ENCODE measurements at regions not wholly inside any gene's neighbourhood (a gene's known extent, or its start where the extent isn't known, plus 50 kb on each side); places are given as distances from the start of the nearest gene placed in this dataset.
"Not testable (repeated sequence)": the region's sequence is repeated elsewhere in the genome, so short reads cannot be mapped to it uniquely, and the experiment has no call there.

DNA sequence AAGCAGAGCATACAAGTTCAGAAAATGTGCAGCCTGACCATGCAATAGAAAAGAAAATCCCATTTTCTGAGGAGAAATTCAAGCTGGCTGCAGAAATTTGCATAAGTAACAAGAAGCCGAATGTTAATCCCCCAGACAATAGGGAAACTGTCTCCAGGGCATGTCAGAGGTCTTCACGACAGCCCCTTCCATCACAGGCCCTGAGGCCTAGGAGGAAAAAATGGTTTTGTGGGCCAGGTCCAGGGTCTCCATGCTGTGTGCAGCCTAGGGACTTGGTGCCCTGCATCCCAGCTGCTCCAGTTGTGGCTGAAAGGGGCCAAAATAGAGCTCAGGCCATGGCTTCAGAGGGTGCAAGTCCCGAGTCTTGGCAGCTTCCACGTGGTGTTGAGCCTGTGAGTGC lies 225.8 kb upstream of the MSX2 start:
- DNase-seq = not testable (repeated sequence)

DNA sequence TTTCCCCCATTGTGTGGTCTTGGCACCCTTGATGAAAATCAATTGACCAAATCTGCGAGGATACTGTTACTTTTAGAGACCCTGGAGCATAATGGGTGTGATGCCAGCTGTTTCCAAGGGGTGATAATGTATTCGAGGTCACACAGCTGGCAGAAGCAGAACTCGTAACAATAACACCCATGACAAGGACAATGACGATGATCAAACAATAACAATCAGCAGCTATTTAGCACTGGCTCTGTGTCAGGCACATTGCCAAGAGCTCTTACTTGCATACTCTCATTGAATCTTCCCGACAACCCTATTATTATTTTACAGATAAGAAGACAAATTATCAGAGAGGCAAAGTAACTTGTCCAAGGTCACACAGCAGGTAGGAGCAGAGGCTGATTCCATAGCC lies 223.7 kb upstream of the MSX2 start:
- no peak for DNase-seq

DNA sequence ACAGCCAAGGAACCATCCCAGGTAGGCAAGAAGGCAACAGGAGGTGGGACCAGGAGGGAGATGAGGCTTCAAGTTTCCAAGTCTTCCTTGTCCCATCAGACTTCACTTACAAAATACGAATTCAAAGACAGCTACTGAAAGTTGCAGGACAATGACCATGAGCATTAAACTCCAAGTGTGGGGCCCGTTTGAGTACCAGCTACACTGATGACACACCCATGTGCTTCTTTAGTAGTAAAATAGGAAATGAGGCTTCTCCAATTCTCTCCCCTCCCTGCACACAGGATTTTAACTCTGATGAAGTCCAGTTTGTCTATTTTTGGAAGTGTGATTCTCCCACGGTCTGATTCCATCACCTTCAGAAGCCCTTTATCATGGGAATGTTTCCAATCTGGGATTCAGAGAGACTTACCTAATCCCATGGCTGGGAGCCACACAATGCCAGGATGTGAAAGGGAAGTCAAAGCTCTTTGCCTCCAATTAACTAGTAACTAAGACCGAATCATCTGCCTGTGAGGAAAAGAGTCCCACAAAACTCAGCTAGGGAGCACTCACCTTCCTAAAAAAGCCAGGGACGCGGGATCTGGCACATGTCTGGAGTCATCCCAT lies 222.8 kb upstream of the MSX2 start:
- DNase-seq = no peak

DNA sequence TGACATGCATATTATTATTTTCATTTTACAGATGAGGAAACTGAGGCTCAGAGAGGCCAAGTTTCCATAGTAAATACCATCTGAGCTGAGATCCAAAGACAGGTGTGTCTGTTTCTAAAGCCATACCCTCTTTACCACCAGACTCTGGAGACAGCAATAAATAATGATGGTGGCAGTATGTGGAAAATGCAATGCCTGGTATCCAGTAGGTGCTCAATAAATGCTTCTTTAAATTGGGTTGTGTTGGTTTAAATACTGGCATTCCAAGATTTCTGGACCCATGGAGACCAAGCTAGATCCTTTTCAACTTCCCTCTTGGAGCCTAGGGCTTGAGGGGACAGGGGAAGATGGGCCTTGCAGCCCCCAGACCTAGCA lies 221.3 kb upstream of the MSX2 start:
- DNase-seq = no peak

DNA sequence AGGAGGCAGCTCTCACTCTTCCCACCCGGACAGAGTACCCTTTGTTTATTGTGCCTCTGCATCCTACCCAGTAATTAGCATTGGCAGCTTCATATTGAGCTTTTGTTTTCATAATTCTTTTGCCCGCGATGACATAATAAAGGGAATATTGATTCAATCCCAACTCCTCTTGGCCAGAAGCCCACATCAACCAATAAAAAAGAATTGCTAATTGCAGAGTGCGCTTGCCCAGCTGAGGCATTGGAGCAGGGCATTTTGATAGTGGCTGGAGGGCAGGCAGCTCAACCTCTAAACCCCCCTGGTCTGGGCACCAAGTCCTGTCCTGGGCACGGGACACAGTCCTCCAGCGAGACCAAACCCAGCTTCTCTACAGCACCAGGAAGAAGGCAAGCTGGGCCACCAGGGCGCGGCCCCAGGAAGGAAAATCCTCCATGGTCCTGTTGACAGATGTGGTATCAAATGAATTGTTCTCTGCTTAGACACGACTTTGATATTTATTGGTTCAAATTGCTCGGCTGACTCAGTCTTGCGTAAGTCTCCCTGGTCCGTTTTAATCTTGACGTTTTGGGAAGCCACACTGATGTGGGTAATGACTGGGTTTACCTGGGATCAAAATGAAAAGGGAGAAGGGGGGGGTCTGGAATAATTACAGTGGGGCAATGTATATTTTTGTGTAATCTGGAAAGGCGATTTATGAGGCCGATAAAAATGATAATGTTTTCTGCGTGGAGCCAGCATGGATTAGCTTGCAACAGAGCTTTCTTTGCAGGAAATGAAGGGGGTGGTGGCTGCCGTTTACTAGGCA lies 220.7 kb upstream of the MSX2 start:
- DNase-seq = no peak

DNA sequence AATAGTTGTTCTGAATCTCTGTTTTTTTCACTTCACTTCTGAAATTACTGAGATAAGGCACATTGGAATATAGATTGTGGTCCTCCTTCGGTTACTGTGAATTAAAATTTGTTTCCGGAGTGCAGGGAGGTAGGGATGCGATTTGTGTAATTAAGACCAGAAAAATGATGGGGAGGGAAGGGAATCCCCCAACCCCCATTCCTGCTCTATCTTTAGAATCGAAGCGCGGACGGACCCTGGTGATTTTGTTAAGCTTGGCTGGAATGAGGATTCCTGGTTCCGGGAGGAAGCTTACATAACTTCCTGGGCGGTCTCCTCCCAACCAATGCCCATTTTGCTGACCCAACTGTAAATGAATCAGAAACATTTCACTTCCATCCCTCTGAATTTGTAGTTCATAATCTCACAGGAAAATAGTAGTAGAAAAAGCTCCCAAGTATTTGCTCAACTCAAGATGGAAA lies 220.1 kb upstream of the MSX2 start:
- no peak for DNase-seq

DNA sequence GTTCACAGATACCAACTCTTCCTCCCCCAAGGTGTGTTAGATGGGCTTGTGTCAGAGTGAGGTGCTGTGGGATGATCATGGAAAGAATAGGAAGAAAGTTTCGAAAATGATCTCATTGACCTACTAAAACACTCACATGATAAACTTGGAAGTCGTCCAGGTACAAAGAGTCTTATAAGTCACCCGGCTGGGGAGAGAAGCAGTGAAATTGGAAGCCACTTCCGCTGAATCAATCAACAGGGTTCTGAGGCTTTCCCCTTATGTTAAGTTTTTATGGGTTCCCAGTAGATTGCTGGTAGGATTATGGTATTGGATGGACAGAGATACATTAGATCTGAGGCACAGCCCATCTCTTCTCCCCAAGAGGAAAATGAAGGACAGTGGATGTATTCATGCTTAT lies 218.8 kb upstream of the MSX2 start:
- DNase-seq = no peak

DNA sequence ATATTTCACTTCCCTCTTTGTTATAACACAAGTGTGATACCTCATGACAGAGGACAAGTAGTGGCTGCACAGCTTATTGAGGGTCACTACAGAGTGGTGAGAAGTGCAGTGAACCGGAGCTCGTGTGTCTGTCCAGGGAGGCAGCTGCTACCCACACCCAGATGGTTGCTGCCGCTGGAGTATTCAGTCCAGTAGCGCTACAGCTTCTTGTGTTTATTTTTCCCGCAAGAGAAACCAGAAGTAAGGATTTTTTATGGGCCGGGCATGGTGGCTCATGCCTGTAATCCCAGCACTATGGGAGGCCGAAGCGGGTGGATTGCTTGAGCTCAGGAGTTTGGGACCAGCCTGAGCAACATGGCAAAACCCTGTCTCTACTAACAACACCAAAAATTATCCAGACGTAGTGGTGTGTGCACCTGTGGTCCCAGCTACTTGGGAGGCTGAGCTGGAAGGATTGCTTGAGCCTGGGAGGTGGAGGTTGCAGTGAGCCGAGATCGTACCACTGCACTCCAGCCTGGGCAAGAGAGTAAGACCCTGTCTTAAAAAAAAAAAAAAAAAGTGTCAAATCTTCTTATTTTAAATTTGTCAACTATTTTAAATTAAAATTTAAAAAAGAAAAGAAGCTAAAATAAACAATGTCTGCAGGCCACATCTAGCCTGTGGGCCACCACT lies 213.5 kb upstream of the MSX2 start:
- not testable (repeated sequence) for DNase-seq

DNA sequence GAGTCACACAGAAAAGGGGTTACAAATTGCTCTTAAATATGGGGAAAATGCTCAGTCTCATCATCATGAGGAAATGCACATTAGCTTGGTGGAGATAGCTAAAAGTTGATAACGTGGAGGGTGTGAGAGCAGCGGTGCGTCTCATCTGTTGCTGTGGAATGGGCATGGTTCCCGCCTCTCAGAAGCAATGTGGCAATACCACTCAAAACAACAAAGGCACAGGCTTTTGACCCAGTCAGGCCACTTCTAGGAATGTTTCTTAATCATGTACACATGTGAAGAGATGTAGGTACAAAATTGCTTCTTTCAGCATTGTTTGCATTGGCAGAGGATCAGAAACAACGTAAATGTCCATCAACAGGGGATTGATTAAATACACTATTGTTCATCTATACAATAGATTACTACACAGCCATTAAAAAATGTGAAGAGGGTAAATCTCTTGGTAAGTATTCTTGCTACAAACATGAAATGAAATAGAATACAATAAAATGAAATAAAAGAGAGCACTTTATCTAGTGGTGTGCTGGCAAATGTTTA lies 212.6 kb upstream of the MSX2 start:
- no peak for DNase-seq

DNA sequence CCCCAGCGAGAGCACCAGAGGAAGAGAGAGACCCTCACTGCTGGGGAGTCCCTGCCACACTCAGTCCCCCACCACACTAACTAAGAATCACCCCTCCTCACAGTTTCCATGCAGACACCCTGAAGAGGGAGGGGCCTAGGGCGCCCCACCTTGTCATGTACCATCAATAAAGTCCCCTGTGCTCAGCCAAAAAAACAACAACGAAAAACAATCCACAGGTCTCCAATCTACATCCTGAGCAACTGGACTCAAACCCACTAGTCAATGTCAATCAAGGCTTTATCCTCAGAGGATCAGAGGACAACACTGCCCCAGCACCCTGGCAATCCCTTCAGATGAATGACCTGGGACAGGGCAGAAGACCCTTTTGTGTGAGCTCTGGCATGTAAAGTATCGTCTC lies 210.1 kb upstream of the MSX2 start:
- DNase-seq = no peak

DNA sequence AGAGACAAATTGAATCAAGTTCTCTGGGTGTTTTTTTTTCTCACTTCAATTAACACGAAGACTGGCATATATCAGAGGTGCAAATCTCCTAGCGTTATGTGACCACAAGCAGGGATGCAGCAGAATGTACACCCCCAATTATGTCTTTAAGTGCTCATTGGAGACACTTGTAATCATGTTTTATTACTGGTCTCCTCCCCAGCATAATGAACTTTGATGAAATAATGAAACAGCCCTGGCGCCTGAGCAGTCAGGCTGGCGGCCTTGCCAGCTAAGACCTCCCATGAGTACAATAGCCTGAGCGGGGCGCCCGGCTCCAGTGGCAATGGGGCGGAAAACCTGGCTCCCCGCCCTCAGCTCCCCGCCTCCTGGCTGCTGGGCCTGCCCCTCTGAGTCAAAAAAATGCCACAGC lies 209.4 kb upstream of the MSX2 start:
- DNase-seq = no peak

DNA sequence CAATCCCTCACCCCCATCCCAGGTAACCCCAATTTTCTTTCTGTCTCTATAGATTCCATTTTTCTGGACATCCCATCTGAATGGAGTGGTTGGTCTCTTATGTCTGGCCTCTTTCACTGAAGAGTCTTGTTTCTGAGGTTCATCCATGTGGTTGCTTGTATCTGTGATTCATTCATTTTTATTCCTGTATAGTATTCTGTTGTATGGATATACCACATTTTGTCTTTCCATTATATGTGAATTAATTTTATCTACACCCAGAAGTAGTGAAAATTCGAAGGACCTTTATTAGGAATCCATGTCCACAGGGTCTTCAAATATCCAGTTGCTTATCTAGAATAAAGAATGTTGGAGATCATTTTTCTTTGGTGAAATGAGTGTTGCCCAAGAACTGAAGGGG lies 207.6 kb upstream of the MSX2 start:
- no peak for DNase-seq

DNA sequence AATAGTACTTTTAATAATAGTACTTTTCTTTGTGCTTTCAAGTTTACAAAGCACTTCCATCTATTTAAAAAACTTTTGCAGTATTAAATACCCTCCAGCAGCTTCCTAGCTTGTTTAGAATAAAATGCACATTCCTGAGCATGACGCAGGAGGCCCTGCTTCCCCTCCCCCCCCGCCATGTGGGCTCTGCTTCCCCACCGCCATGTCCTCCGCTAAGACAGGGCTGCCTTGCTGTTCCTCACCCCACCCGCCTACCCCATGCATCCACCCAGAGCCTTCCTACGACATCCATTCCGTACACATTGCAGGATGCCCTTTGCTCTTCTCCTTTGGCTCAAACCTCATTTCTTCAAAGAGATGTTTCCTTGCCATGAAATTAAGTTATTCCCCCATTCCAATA lies 205.9 kb upstream of the MSX2 start:
- peak; percentile 55 for DNase-seq

DNA sequence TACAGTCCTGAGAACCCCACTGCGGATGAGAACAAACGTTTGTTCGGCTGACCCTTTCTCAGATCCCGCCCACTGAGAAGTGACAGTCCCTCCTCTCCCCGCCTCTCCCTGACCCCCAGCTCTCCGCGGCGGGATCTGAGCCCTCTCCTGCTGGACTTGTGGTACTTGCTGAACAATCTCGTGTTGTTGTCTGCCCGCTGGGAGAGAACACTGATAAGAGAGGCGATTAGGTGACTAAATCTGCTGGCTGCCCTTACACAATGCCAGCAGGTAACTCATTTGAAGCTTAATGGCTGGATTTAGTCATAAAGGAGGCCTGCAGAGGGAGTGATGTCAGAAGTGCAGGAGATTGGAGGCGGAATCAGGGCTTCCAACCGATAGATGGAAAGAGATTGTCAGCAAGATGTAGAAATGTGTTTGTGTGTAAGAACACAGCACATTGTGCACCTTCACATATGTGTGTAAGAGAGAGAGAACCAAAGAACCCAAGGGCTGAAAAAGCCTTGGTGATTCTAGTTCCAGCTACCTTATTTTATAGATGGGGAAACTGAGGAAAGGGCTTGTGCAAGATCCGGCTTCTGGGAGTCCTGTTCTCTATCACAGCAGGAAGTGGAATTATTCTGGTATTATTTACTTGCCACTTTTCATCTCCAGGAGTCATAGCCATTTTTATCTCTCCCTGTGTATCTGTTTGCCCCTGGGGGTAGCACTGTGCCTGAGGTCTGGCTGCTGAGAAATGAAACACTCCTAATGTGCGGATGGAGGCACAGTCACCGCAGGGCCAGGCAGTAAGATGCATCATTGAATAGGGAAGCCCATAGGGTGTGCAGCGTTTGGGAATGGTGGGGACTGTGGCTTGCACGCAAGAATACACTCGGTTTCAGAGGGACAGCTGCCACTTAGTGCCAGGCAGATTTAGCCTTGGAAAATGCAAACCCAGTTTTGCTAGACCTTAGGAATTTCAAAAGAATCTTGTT lies 203.7 kb upstream of the MSX2 start:
- DNase-seq = peak; percentile 99

DNA sequence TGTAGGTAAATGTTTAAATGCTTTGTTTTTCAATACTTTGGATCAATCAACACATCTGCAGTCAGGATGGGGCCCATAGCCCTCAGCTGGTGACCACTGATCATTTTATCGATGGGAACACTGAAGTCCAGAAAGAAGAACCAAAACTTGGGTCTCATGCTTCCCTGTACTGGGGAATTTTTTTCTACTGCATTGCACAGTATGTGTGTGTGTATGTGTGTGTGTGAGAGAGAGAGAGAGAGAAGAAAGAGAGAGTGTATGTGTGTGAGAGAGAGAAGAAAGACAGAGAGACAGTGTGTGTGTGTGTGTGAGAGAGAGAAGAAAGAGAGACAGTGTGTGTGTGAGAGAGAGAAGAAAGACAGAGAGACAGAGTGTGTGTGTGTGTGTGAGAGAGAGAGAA lies 202.9 kb upstream of the MSX2 start:
- DNase-seq = no peak

DNA sequence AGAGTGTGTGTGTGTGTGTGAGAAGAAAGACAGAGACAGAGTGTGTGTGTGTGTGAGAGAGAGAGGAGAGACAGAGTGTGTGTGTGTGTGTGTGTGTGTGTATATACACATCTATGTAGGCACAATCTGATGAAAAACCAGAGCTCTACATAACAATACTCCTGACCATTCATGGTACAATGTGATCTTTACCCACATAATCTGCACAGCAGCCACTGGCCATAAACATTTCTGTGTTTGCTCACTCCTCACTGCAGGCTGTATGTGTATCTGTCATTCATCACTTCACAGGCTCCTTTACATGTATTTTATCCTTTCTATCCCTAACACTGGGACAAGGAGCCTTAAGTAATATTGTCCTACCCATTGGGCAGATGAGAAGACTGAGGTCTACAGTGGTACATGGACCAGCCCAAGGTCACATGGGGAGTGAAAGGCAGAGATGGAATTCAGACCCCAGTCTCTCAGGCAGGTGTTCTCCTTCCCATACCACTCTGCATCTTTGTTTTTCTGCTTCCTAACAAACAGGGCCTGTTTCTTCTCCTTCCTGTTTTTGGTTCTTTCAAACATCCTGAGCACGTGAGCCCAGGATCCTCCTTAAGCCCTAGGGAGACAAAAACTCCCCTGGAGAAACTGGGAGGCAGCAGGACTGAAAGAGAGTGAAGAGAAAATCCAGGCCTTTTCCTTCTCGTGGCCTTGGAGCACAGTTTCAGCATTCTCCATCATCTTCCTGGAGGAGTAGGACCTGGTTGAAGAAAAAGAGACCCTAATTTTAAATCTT lies 201.7 kb upstream of the MSX2 start:
- DNase-seq = no peak

DNA sequence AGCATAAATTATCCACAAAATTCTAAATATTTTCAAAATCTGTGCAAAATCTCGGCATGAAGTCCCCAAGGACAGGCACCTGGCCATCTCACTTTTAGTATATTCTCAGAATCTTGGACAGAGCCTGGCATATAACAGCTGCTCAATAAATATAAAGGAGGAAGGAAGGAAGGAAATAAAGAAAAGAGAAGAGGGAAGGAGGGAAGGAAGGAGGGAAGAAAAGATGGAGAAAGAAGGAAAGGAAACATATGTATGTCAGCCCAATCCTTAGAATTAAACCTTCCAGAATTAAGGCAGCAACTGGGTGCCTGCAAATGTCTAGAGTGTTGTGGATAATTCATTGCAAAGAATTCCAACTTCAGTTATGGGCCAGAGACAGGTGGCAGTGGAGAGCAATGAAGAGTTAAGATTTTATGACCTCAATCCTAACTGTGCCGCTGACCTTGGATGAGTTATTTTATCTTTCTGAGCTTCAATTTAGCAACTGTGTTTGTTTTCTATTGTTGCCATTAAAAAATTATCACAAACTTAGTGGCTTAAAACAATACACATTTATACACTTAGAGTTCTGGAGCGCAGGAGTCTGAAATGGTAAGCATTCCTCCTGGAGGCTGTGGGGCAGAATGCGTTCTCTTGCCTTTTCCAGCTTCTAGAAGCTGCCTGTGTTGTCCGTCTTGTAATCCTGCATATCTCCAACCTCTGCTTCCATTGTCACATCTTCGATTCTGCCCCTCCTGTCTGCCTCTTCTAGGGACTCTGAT lies 200.9 kb upstream of the MSX2 start:
- DNase-seq = no peak

DNA sequence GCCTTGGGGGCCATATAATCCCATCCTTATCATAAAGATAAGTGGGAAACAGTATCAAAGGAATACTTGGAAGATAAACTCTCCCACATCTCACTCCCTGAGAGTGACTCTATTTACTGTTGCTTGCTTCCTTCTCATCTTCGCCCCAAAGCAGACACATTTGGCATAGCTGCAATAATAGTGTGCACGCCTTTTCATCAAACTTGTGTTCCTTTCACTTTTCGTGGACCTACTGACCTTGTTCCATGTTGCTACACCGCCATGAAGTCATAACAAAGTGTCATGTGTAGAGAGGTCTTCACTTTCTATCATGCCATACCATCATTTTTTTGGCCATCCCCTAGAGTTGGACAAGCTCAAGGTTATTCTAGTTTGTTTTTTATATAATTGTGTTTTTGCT lies 200.0 kb upstream of the MSX2 start:
- DNase-seq = no peak

DNA sequence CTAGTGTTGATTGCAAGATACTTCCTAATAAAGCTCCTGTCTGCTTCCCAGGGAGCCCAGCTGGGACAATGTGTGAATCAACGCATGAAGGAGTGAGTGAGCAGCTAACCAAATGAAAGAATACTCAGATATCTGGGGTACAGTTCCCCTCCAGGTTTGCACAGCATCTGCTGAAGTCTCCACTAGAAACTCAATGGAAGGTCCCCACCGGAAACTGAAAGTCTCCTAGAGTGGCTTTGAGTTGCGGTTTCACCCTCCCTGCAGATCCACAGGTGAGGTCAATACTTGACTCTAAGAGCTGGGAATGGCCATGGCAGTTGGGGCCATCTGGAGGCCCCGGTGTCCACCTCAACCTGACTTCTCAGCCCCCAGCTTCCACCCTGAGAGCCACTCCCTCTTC lies 198.2 kb upstream of the MSX2 start:
- DNase-seq = no peak

DNA sequence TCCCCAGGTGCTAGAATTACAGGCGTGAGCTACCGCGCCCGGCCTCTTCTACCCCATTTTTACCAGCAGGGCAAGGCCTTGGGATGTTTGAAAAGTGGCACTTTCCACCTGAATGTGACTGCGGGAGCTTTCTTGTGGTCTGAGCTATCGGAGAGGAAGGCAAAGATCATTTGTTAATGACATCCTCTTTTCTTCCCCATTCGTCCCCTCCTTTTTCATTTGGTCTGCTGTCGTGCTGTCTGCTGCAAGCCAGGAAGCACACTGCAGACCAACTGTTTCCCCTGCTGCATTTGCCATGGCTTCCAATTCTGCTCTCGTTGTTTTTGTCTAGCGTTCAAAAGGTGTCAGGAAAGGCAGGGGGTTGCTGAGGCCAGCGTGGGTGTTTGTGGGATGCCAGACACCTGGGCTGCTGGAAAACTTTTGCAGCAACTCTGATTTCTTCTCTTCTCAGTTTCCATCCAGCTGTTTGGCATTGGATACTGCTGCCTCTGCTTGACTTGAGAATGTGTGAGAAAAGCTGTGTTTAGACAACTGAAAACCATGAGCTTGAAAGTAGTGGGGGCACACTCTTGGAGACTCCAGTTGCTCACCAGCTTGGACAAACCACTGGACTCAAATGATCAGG lies 196.4 kb upstream of the MSX2 start:
- no peak for DNase-seq
